HCT116 (cell line): ENCODE measurements at regions not wholly inside any gene's neighbourhood (a gene's known extent, or its start where the extent isn't known, plus 50 kb on each side); places are given as distances from the start of the nearest gene placed in this dataset.

Experiments used
- ATAC-seq: fragments of 200-7000 bp; cut with Tn5 transposase; 2 replicates; pipeline ENCODE4 v1.9.1; 2020; ENCODE audit warnings: mild to moderate bottlenecking, moderate library complexity
- BruUV-seq: library from RNA; stranded (reverse); fragments of 400-500 nt; replicated peaks from 2 replicates; lab custom pipeline; 2021; lab: Mats Ljungman, UMichigan
- CTCF ChIA-PET: fragments of 300-600 bp; sonication (Branson Sonifier 250); formaldehyde crosslinking; loops from one replicate; lab custom pipeline; 2021; ENCODE audit warnings: antibody characterized with exemption; lab: Charles Lee
- POLR2A ChIA-PET: fragments of 300-600, 350-600 bp; sonication (Branson Sonifier 250); formaldehyde crosslinking; loops from one replicate; lab custom pipeline; 2021; ENCODE audit warnings: antibody characterized with exemption; lab: Charles Lee
- RAD21 ChIA-PET, 2 experiments: fragments of 300-600 bp; sonication (Branson Sonifier 250); formaldehyde crosslinking; loops; one replicate each; lab custom pipeline; 2023; ENCODE audit warnings: low total read pairs in 2 of 2; ENCODE audit not compliant: uncharacterized antibody in 2 of 2, unreplicated experiment in 2 of 2, low non-redundant PET in 1 of 2; lab: Charles Lee
- DNase-seq: peaks from one replicate; pipeline ENCODE4 v3.0.0-alpha.2; 2010; ENCODE audit warnings: low read depth, low spot score
- H2AFZ ChIP-seq: fragments of 200-600 bp; shearing (Covaris generic), sonication (generic); 2 replicates; pipeline ENCODE4 v1.6.1; 2017; ENCODE audit warnings: low read depth, mixed run types, mixed read lengths, antibody characterized with exemption, low read length; ENCODE audit not compliant: poor library complexity, severe bottlenecking
- H3K27ac ChIP-seq: 2 replicates; pipeline ENCODE4 v1.5.1; 2012; ENCODE audit warnings: low read depth, low read length
- H3K27me3 ChIP-seq: fragments of 200-600 bp; sonication (generic); 2 replicates; pipeline ENCODE4 v1.6.1; 2016; ENCODE audit warnings: mixed run types, low read length, mixed read lengths; ENCODE audit not compliant: insufficient read depth
- H3K36me3 ChIP-seq, 2 experiments: fragments of 200-500 bp in 1 of 2; fragments of 200-600 bp in 1 of 2; sonication (Bioruptor generic) in 1 of 2; sonication (generic) in 1 of 2; 2 replicates each; pipeline versions ENCODE4 v1.5.1 to v1.6.1; 2014 to 2016; ENCODE audit warnings: low read length in 2 of 2, inconsistent platforms in 1 of 2, mixed read lengths in 1 of 2, mixed run types in 1 of 2; ENCODE audit not compliant: insufficient read depth in 2 of 2, control insufficient read depth in 1 of 2
- H3K4me1 ChIP-seq, 2 experiments: fragments of 200-600 bp in 1 of 2; sonication (generic) in 1 of 2; 2 replicates each; pipeline versions ENCODE4 v1.5.1 to v1.6.1; 2012 to 2017; ENCODE audit warnings: low read length in 2 of 2, inconsistent platforms in 1 of 2, mild to moderate bottlenecking in 1 of 2, mixed read lengths in 1 of 2, mixed run types in 1 of 2, moderate library complexity in 1 of 2; ENCODE audit not compliant: insufficient read depth in 2 of 2, control insufficient read depth in 1 of 2
- H3K4me2 ChIP-seq: fragments of 200-600 bp; sonication (generic); 2 replicates; pipeline ENCODE4 v1.6.1; 2017; ENCODE audit warnings: mixed run types, low read length, mixed read lengths
- H3K4me3 ChIP-seq, 2 experiments: fragments of 200-600 bp in 1 of 2; sonication (generic) in 1 of 2; replicated peaks in 1 of 2; 2 replicates each; pipeline ENCODE4 v1.5.1; 2011 to 2016; ENCODE audit warnings: low read length in 2 of 2, control low read depth in 1 of 2, low read depth in 1 of 2, mild to moderate bottlenecking in 1 of 2, mixed read lengths in 1 of 2, mixed run types in 1 of 2
- H3K79me2 ChIP-seq: fragments of 200-600 bp; sonication (generic); 2 replicates; pipeline ENCODE4 v1.6.1; 2017; ENCODE audit warnings: mild to moderate bottlenecking, mixed run types, low read length, moderate library complexity, mixed read lengths; ENCODE audit not compliant: insufficient read depth
- H3K9ac ChIP-seq: fragments of 200-600 bp; sonication (generic); 2 replicates; pipeline ENCODE4 v1.6.1; 2016; ENCODE audit warnings: low read length, mixed read lengths
- H3K9me2 ChIP-seq: fragments of 200-600 bp; sonication (generic), shearing (Covaris generic); 2 replicates; pipeline ENCODE4 v1.6.1; 2017; ENCODE audit warnings: mixed run types, mild to moderate bottlenecking, moderate library complexity; ENCODE audit not compliant: insufficient read depth
- H3K9me3 ChIP-seq, 2 experiments: fragments of 200-500 bp in 1 of 2; fragments of 200-600 bp in 1 of 2; sonication (Bioruptor generic) in 1 of 2; sonication (generic) in 1 of 2; 2 replicates each; pipeline ENCODE4 v1.6.1; 2014 to 2017; ENCODE audit warnings: low read length in 2 of 2, mixed read lengths in 2 of 2, inconsistent platforms in 1 of 2, low read depth in 1 of 2, mild to moderate bottlenecking in 1 of 2, mixed run types in 1 of 2, moderate library complexity in 1 of 2; ENCODE audit not compliant: control insufficient read depth in 1 of 2, insufficient read depth in 1 of 2
- H4K20me1 ChIP-seq: fragments of 200-600 bp; sonication (generic), shearing (Covaris generic); 2 replicates; pipeline ENCODE4 v1.6.1; 2017; ENCODE audit warnings: mixed run types, mild to moderate bottlenecking, moderate library complexity; ENCODE audit not compliant: insufficient read depth
- ATF3 ChIP-seq: IDR thresholded peaks from 2 replicates; pipeline ENCODE4 v1.6.1; 2012
- EGR1 ChIP-seq: IDR thresholded peaks from 2 replicates; pipeline ENCODE4 v1.6.1; 2012; ENCODE audit warnings: low read depth
- ELF1 ChIP-seq: IDR thresholded peaks from 2 replicates; pipeline ENCODE4 v1.6.1; 2012; ENCODE audit warnings: low read depth, borderline replicate concordance
- EZH2 ChIP-seq: fragments of 200-600 bp; sonication (generic); IDR thresholded peaks from 2 replicates; pipeline ENCODE4 v1.6.1; 2017; ENCODE audit warnings: antibody characterized with exemption, mixed run types
- EZH2phosphoT487 ChIP-seq: fragments of 200-600 bp; IDR thresholded peaks from 2 replicates; pipeline ENCODE4 v1.6.1; 2018; ENCODE audit warnings: antibody characterized with exemption, borderline replicate concordance
- POLR2A ChIP-seq: IDR thresholded peaks from 2 replicates; pipeline ENCODE4 v1.7.0; 2011; ENCODE audit warnings: borderline replicate concordance; ENCODE audit not compliant: insufficient read depth, insufficient read length; ENCODE audit errors: extremely low read depth
- SIN3A ChIP-seq: IDR thresholded peaks from 2 replicates; pipeline ENCODE4 v1.6.1; 2012; ENCODE audit warnings: low read depth
- SP1 ChIP-seq: IDR thresholded peaks from 2 replicates; pipeline ENCODE4 v1.6.1; 2012; ENCODE audit warnings: low read depth
- SRF ChIP-seq: IDR thresholded peaks from 2 replicates; pipeline ENCODE4 v1.6.1; 2012; ENCODE audit warnings: low read depth
- ZFX ChIP-seq: fragments of 450-650 bp; IDR thresholded peaks from 2 replicates; pipeline ENCODE4 v1.6.1; 2017
- ZNF274 ChIP-seq: fragments of 200-500 bp; sonication (Bioruptor generic); IDR thresholded peaks from 2 replicates; pipeline ENCODE4 v1.6.1; 2014; ENCODE audit warnings: mild to moderate bottlenecking, low read depth, low read length, inconsistent platforms
- intact Hi-C: fragments of 100-400 bp; cut with micrococcal nuclease; formaldehyde crosslinking; loops from 2 replicates; pipeline ENCODE4 v1.10.0; 2022
- TF ChIP-seq, protein P1 (sequence below), 3 experiments: fragments of 200-600 bp in 1 of 3; sonication (generic) in 1 of 3; IDR thresholded peaks in 2 of 3; conservative IDR thresholded peaks in 1 of 3; 2 replicates each; pipeline ENCODE4 v1.5.1; 2012 to 2017; ENCODE audit warnings: low read depth in 2 of 3, low read length in 2 of 3, antibody characterized with exemption in 1 of 3, borderline replicate concordance in 1 of 3, control low read depth in 1 of 3, mild to moderate bottlenecking in 1 of 3, mixed read lengths in 1 of 3, mixed run types in 1 of 3, moderate library complexity in 1 of 3; ENCODE audit not compliant: insufficient read depth in 1 of 3
- TF ChIP-seq, protein P2 (sequence below): IDR thresholded peaks from 2 replicates; pipeline ENCODE4 v1.6.1; 2012; ENCODE audit warnings: low read depth

DNA sequence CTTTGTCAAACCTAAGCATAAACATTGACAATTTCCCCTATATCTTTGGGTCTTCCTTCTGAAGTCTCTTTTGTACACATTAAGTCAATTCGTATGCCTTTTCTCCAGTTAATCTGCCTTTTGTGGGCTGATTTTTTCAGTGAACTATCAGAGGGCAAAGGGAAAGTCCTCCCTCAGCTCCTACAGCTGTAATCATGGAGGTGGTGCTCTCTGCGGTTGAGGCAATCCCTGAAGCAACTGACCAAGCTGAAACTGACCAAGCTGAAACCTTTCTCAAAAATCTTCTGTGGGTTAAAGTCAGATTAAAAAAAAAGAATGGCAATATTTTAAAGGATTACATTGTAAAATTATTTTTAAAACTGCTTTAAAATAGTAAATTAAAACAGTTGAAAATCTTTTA, 105.8 kb upstream of the DNAJC10 start:
- no peak for DNase-seq
- RAD21 ChIA-PET, result no interaction called here
- Histone ChIP-seq H4K20me1 (no peaks in the 10 kb centered on the region), H3K9me3 (no peaks in the 10 kb centered on the region), H3K27me3 (no peaks in the 10 kb centered on the region), H3K79me2 (no peaks in the 10 kb centered on the region), H2AFZ (no peak overlapping the region), H3K9me2 (no peaks in the 10 kb centered on the region; the same call in 1 of the 2 replicates), H3K4me2 (no peak overlapping the region), H3K36me3 (no peaks in the 10 kb centered on the region), H3K9ac (no peak overlapping the region)
- no peak for ATAC-seq
- CTCF ChIA-PET, result no interaction called here
- POLR2A ChIA-PET, result no interaction called here
- TF ChIP-seq, protein P1, sequence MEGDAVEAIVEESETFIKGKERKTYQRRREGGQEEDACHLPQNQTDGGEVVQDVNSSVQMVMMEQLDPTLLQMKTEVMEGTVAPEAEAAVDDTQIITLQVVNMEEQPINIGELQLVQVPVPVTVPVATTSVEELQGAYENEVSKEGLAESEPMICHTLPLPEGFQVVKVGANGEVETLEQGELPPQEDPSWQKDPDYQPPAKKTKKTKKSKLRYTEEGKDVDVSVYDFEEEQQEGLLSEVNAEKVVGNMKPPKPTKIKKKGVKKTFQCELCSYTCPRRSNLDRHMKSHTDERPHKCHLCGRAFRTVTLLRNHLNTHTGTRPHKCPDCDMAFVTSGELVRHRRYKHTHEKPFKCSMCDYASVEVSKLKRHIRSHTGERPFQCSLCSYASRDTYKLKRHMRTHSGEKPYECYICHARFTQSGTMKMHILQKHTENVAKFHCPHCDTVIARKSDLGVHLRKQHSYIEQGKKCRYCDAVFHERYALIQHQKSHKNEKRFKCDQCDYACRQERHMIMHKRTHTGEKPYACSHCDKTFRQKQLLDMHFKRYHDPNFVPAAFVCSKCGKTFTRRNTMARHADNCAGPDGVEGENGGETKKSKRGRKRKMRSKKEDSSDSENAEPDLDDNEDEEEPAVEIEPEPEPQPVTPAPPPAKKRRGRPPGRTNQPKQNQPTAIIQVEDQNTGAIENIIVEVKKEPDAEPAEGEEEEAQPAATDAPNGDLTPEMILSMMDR (IDR thresholded peaks at IDR 0.05 in 2 of 3, conservative IDR thresholded peaks at IDR 0.05 in 1 of 3; ENCODE audit: borderline replicate concordance in 1 of 3, insufficient read depth in 1 of 3, low read depth in 2 of 3, low read length in 2 of 3), result no peak
- TF ChIP-seq EGR1 (no peak), SP1 (no peak)
- TF ChIP-seq, all 23 proteins: peak for 0
- intact Hi-C loops, result no loop called here
- H3K4me1 ChIP-seq, result no peaks in the 10 kb centered on the region
- no peak overlapping the region for H3K27ac ChIP-seq
- no peak overlapping the region for H3K4me3 ChIP-seq
- no TSS peak for BruUV-seq

DNA sequence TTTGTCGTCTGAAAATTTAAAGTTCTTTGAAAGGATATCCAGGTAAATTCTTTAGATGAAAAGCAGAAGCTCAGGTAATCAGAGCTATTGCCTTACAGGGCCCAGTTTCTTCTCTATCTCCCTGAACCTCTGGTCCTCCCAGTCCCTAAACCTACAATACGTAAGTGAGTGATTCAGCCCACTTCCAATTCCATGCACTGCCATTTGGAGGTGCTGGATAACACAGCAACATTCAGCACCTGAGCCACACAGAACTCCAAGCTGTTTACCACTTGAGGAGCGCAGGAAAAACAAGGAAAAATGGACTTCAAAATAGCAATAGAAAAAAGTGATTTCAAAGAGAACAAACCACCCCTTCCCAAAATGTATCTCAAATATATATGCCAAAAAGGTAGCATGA, 105.0 kb upstream of the DNAJC10 start:
- no peaks in the 10 kb centered on the region for H4K20me1 ChIP-seq
- H3K4me2 ChIP-seq, result no peak overlapping the region
- peak overlapping the region; percentile 1 for H2AFZ ChIP-seq
- H3K4me1 ChIP-seq, result no peaks in the 10 kb centered on the region
- ChIA-PET RAD21 (no interaction called here), CTCF (no interaction called here), POLR2A (no interaction called here)
- no peak overlapping the region for H3K4me3 ChIP-seq
- BruUV-seq, result no TSS peak
- H3K36me3 ChIP-seq, result no peaks in the 10 kb centered on the region
- H3K9me2 ChIP-seq, result no peaks in the 10 kb centered on the region; the same call in 1 of the 2 replicates
- intact Hi-C loops, result no loop called here
- H3K27me3 ChIP-seq, result no peaks in the 10 kb centered on the region
- no peaks in the 10 kb centered on the region for H3K79me2 ChIP-seq
- H3K27ac ChIP-seq, result no peak overlapping the region
- DNase-seq (no peak), ATAC-seq (no peak)
- no peaks in the 10 kb centered on the region for H3K9me3 ChIP-seq
- no peak overlapping the region for H3K9ac ChIP-seq
- TF ChIP-seq EZH2 (no peak), EZH2phosphoT487 (no peak), POLR2A (no peak), ZNF274 (no peak), ELF1 (no peak), ZFX (no peak), SIN3A (no peak), SRF (no peak), ATF3 (no peak)
- TF ChIP-seq, protein P1 (IDR thresholded peaks at IDR 0.05 in 2 of 3, conservative IDR thresholded peaks at IDR 0.05 in 1 of 3; ENCODE audit: borderline replicate concordance in 1 of 3, insufficient read depth in 1 of 3, low read depth in 2 of 3, low read length in 2 of 3), result peak in 1 of 3 experiments; percentile 23; a peak in 2 of 6 replicates
- TF ChIP-seq, protein P2, sequence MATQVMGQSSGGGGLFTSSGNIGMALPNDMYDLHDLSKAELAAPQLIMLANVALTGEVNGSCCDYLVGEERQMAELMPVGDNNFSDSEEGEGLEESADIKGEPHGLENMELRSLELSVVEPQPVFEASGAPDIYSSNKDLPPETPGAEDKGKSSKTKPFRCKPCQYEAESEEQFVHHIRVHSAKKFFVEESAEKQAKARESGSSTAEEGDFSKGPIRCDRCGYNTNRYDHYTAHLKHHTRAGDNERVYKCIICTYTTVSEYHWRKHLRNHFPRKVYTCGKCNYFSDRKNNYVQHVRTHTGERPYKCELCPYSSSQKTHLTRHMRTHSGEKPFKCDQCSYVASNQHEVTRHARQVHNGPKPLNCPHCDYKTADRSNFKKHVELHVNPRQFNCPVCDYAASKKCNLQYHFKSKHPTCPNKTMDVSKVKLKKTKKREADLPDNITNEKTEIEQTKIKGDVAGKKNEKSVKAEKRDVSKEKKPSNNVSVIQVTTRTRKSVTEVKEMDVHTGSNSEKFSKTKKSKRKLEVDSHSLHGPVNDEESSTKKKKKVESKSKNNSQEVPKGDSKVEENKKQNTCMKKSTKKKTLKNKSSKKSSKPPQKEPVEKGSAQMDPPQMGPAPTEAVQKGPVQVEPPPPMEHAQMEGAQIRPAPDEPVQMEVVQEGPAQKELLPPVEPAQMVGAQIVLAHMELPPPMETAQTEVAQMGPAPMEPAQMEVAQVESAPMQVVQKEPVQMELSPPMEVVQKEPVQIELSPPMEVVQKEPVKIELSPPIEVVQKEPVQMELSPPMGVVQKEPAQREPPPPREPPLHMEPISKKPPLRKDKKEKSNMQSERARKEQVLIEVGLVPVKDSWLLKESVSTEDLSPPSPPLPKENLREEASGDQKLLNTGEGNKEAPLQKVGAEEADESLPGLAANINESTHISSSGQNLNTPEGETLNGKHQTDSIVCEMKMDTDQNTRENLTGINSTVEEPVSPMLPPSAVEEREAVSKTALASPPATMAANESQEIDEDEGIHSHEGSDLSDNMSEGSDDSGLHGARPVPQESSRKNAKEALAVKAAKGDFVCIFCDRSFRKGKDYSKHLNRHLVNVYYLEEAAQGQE, result no peak
